ENCODE measurements at regions not wholly inside any gene's neighbourhood (a gene's known extent, or its start where the extent isn't known, plus 50 kb on each side); places are given as distances from the start of the nearest gene placed in this dataset.
"Not testable (repeated sequence)": the region's sequence is repeated elsewhere in the genome, so short reads cannot be mapped to it uniquely, and the experiment has no call there.

DNA sequence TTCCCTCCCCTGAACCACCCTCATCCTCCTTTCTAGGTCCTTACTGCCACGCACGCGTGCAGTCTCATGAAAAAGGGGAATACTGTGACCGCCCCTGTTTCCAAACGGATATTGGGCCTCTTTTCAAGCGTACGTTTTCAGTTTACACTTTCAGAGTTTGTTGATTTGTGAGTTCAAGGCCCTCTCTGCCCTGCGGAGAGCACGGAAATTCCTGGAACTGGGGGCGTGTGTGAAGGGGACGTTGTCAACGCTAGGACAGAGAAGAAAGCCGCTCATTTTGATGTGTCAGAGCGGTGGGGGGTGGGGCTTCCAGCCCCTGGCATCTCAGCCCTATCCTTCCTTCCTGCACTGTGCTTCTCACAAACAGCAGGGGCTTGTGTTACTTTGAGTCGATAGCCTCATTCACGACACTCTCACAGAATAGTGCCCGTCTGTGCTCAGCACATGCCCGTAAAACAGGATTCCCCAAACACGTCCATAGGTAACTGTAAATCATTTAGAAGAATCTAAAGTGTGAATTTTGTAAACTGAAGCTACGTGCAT is 137.6 kb upstream of the PEG3 start:
- no peak for DNase-seq (ENCODE audit: low spot score)

DNA sequence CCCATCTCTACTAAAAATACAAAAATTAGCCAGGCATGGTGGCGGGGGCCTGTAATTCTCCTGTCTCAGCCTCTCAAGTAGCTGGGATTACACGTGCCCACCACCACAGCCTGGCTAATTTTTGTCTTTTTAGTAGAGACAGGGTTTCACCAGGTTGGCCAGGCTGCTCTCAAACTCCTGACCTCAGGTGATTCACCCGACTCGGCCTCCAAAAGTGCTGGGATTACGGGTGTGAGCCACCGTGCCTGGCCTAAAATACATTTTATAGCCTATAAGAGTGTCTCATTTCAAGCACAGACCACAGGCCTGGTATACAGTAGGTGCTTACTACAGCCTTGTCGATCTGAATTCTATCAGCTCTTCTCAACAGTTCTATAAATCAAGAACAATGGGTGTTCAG is 139.5 kb upstream of the USP29 start:
- DNase-seq (ENCODE audit: low spot score), result not testable (repeated sequence)

DNA sequence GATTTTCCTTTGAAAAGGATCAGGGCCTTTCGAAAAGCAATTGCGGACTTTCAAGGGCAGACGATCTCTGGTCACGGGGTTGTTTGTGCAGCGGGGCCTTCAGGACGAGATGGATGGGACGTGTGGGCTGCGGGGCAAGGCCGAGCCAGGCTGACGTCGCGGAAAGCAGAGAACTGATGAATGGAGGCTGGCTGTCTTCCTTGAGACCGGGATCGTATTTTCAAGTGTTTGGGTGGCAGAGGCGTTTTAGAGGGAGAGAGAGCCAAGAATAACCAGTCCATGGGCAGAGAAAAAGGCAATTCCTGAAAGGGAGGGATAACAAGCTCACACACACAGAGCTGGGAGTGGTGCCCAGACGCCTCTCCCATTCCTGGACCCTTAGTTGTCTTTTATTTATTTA is 138.9 kb upstream of the USP29 start:
- no peak for DNase-seq (ENCODE audit: low spot score)

DNA sequence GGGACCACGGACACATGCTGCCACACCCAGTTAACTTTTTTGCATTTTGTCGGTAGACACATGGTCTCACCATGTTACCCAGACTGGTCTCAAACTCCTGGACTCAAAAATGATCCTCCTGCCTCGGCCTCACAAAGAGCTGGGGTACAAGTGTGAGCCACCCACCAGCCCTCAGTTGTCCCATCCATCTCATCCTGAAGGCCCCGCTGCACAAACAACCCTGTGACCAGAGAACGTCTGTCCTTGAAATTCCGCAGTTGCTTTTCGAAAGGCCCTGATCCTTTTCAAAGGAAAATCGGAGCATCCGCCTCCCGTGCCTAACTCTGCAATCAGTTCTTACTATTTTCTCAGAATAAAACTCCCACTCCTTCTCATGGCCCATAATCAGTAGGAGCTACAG is 138.3 kb upstream of the USP29 start:
- DNase-seq (ENCODE audit: low spot score), result not testable (repeated sequence)

DNA sequence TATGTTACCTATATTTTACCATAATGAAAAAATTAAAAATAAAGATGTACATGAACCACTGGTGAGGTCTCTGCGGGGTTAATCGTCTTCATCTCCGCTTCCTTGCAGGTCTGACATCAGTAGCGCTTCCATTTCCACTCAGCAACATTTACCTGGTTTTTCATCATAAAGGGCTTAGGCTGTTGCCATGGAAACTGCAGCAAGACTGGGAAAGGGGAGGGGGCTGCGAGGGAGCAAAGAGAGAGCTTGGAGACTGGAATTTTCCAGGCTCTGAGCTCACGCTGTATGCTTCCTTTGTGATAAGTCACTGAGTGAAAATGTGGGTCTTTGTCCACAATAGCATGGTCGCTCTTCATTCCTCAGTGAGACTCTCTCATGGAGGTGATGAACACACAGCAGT is 136.6 kb upstream of the USP29 start:
- DNase-seq (ENCODE audit: low spot score), result no peak

DNA sequence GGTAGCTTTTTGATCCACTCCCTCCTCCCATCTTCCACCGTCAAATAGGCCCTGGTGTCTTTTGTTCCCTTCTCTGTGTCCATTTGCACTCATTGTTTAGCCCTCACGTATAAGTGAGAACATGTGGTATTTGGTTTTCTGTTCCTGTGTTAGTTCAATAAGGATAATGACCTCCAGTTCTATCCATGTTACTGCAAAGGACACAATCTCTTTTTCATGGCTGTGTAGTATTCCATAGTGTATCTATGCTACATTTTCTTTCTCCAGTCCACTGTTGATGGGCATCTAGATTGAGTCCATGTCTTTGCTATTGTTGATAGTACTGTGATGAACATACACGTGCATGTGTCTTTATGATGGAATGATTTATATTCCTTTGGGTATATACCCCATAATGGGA is 136.0 kb upstream of the USP29 start:
- DNase-seq (ENCODE audit: low spot score), result no peak

DNA sequence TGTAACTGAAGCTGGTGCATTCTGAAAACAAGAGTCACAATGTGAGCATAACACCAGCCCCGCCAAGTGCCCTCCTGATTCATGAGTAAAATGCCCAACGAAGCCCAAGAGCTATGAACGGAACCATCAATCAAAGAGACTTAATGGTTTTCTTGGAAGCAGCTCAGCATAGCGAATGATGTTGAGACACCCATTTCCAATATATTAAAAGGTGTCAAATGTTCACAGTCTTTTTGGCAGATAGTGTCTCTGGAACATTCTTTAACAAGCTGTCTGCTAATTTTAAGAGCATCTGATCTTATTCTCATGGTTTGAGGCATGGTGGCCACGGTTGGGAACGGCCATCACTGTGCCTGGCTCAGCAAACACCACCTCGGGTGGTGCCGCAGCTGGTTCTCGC is 133.4 kb upstream of the USP29 start:
- DNase-seq (ENCODE audit: low spot score), result no peak

DNA sequence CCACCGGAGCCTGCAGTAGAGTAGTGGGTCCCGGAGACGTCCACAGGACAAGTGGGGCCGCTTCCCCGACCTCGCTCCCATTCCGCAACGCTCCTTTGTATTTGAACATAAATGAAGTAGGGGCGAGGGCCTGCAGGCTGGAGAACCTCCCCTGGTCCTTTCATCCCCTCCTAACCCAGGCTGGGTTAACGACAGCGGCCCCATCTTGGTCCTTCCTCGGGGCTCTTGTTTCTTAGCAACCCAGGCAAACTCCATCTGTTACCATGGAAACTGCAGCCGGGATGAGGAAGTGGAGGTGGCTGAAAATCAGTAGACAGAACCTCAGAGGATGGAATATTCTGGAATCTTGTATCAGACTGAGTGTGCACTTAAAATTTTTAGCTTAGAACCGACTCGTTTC is 132.6 kb upstream of the USP29 start:
- no peak for DNase-seq (ENCODE audit: low spot score)

DNA sequence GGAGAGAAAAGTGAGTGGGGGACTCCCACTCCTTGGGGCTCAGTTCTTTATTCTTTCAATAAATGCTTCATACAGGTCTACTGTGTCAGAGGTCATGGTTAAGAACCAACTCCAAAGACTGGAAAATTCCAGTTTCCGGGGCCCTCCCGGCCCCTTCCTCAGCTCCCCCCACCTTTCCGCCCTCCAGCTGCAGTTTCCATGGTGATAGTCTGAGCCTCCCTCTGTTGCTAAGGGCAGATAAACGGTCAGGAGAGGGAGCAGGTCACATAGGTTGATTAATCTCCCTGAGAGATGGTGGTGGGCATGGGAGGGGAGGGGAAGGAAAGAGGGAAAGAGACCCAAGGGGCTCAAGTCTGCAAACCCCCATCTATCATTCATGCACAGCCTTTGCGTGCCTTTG is 131.5 kb upstream of the USP29 start:
- DNase-seq (ENCODE audit: low spot score), result no peak

DNA sequence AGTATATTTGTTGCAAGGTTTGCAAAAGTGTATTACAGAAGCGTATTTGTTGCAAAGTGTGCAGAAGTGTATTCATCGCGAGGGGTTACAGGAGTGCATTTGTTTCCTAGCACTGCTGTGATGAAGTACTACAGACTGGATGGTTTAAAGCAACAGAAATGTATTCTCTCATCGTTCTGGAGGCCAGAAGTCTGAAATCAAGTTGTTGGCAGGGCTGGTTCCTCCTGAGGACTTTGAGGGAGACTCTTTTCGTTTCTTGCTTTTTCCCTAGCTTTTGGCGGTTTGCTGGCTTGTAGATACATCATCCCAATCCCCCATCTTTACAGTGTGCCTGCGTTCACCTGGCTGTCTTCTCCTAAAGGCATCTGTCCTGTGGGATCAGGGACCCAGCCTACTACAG is 127.9 kb upstream of the USP29 start:
- DNase-seq (ENCODE audit: low spot score), result no peak

DNA sequence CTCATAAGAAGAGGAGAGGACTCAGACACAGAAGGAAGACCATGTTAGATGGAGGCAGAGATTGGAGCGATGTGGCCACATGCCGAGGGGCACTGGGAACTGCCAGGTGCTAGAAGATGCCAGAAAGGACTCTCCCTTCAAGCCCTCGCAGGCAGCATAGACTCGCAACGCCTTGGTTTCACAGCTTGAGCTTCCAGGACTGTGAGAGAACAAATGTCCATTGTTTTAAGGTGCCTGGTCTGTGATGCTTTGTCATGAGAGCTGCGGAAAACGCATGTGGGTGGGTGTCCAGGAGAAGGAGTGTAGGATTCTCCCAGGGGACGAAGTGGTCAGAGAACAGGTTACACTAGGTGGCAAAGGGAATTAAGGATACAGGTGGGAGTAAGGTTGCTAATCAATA is 125.9 kb upstream of the USP29 start:
- DNase-seq (ENCODE audit: low spot score), result no peak

DNA sequence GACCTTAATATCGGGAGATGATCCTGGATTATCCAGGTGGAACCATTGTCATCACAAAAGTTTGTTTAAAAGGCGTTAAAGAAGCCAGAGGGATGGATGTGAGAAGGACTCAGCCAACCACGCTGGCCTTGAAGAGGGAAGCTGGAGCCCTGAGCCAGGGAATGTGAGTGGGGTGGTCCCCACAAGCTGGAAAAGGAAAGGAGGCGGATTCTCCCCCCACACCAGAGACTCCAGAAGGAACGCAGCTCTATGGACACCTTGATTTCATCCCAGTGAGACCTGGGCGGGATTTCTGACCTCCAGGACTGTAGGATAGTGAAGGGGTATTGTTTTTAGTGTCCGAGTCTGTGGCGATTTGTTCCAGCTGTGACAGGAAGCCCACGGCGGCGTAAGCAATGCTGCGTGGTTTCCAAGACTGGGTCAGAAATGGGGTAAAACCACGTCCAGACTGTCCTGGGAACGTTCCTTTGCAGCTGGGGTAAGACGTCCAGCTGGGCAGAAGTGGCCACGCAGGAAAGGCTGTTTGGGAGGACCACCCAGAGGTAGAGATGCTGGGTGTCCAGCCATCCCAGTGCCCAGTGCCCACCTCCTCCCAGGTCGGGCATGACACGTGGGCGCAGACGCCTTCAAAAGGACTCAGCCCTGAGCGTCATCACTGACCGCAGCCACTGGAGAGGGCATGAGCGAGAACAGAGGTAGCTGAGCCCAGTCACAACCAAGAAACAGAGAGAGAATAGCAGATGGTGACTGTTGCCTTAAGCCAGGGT is 125.4 kb upstream of the USP29 start:
- DNase-seq (ENCODE audit: low spot score), result no peak

DNA sequence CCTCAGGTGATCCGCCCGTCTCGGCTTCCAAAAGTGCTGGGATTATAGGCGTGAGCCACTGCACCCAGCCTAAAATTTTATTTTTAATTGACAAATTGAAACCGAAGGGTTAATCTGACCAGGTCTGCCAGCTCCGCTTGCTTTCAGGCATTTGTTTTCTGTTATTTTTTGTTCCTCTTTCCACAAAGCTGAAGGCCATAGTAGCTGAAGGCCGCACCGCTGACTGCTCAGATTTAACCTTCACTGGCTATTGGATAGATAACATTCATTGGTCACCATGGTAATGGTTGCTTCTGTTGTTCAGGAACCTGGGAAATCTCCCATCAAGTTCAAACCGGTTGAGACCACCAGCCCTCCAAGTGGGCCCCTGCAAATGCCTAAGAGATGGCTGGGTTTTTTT is 124.5 kb upstream of the USP29 start:
- DNase-seq (ENCODE audit: low spot score), result no peak

DNA sequence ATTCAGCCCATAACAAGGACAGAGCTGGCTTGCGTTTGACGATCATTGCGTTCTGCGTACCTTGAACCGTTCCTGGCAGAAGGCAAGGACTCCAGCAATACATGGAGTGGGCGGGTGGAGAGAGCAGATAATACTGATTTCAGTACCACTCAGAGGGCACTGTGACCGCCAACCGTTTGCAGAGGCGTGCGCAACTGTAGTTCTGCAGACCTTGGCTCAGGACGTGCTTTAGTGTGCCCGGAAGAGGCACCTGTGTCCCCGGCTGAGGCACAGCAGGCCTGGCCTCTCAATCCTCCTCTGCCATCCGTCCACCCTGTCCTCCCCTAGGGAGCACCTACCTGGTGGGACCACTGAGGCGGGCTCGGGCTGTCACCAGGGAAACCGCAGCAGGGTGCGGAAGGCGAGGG is 117.6 kb upstream of the USP29 start:
- no peak for DNase-seq (ENCODE audit: low spot score)

DNA sequence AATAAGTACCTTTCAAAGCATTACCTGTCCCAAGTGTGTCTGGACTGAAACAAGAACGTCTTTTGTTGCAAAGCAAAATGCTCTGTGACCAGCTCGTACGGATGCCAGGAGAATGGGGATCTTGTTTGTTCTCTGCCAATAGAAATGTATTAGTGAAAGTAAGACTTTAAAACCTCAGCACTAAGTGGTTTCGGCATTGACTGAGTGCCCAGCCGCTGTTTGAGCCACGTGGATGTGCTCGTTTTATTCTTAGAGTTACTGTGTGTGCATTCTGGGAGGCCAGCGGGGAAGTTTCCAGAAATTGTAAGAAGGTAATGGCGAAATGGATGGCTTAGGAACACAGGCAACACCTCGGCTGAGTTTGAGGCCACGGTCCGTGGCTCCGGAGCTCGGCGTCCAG is 117.1 kb upstream of the USP29 start:
- DNase-seq (ENCODE audit: low spot score), result no peak

DNA sequence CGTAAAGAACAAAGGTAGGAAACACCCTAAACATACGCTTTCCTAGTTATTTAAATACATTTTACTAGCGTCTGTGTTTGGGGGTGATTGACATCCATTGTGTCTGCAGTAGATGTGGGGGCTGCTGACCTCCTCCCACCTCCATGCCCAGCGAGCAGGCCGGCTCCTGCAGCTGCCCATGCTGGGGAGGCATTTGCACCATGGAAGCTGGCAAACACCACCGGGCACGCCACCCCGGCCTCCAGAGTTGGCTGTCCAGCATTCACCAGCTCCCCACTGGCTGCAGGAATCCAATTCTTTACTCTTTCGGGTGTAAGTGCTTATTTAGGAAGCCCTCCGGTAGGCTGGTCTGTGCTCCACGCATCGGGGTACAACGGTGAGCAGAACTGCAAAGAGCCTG is 115.4 kb upstream of the USP29 start:
- no peak for DNase-seq (ENCODE audit: low spot score)

DNA sequence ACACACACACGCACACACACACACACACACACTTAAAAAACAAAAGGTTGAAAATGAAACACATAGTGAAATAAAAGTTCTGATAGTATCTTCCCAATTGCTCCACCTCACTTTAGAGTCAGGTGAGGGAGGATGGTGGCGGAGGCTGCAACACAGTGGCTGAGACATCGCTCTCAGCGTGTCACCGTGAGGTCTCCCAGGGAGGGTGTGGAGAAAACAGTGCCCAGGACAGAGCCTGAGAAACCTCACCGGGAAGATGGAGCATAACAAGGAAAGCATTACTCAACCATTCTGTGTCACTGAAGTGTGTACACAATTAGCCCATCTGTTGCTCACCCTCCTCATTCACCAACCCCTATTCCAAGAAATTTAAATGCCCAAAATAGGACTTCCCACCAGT is 111.4 kb upstream of the USP29 start:
- DNase-seq (ENCODE audit: low spot score), result no peak

DNA sequence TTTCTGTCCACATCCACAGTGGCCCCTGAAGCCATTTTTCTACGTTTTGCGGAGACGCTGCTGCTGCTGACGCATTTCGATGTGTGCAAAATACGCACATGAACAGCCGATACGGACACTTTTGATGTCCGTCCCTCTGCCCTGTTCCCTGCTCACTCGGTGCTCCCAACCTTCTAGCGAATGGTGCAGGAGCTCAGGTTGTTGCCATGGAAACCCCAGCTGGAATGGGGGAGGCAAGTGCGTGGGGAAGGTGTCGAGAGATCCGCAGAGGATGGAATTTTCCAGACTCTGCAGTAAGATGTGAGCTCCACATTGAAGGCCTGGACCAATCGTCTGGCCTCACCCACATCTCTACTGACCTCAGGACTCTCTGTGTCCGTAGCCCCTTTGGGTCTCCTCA is 109.2 kb upstream of the USP29 start:
- no peak for DNase-seq (ENCODE audit: low spot score)

DNA sequence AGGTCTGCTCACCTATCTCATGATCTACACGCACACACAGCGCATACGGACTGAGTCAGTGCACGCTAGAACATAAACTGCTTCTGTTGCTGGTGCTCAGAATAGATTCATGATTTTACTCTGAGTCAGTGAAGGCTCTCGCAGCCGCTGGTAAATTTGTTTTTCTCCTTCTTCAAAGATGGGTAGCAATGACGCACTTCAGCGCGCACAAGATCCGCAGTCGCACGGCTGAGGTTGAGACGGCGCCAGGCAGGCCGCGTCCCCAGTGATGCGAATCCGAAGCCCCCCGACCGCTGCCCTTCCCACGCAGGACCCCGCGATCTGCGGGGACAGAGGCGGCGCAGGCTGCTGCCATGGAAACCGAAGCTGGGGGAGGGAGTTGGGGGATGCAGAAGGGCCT is 103.7 kb upstream of the USP29 start:
- no peak for DNase-seq (ENCODE audit: low spot score)

DNA sequence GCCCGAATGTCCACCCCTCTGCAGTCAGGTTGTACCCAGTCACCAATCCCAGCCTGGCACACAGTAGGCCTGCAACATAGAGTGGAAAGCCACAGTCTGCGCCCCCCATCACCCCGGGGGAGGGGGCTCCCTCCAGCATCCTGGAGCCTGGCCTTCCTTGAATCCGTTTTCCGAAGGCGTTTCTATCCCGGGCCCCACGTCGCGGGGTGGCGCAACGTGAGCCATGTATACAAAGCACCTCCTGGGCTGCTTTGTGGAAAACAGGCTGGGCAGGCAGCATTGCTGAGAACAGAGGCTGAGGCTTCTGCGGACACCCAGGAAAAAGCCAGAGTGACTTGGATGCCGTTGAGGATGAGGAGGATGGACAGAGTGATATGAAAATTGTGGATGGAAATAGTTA is 103.3 kb upstream of the USP29 start:
- DNase-seq (ENCODE audit: low spot score), result no peak

DNA sequence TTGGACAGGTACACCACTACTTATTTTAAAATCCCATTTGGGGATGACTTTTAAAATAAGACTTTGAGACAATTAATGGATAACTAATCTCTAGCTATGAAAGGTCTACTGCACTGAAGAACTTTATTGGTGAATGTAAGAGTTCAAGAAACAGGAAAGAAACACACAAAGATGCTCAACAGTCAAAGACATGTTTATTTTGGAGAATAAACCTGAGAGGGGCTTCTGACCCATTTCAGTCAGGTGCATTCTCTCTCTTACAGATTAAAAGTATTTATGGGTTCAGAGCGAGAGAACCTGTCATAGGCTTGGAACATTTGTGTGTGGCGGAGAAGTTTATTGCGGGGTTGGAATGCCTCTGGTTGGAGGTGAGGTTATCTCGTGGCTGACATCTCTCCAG is 94.3 kb upstream of the USP29 start:
- DNase-seq (ENCODE audit: low spot score), result no peak

DNA sequence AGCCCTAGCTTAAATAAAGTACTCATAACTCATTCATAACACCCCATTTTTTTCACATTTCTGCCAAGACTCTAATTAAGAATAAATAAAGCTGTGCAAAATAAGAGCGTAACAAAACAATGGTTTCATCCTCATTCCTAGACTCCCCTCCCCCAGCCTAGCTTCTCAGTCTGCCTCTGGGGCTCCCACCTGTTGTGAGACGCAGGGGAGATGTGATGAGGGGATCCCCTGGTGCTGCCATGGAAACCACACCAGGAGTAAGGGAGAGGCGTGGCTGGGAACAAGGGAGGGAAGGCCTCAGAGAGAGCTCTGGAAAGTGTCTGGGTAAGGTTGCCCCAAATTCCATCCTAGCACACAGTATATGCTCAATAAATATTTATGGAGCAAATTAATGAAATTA is 93.3 kb upstream of the USP29 start:
- DNase-seq (ENCODE audit: low spot score), result no peak

DNA sequence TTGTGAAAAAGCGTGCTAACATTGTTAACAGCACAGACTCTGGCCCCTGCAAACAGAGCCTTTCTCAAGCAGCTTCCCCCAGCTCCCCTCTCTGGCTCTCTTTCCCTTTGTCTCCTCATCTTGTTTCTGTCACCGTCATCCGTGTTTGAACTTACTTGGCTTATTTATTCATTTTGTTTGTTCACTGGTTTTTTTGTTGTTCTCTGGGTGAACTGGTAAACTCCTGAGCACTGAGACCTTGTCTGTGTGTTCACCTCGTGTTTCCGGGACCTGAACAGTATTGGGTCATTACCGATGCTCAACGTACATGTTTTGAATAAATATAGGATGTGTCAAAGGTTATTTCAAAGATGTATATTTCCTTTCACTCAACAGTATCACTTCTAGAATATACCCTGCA is 92.4 kb upstream of the USP29 start:
- DNase-seq (ENCODE audit: low spot score), result no peak
